OCI-LY7 (cell line): ENCODE measurements at regions not wholly inside any gene's neighbourhood (a gene's known extent, or its start where the extent isn't known, plus 50 kb on each side); places are given as distances from the start of the nearest gene placed in this dataset.
A peak's percentile ranks its signal among the peaks of the same experiment; 100 is the strongest.

Source experiments
- BruUV-seq: library from RNA; stranded (reverse); fragments of 400-500 nt; replicated peaks from 2 replicates; lab custom pipeline; 2021; lab: Mats Ljungman, UMichigan
- CTCF ChIA-PET: fragments of 300-600 bp; sonication (Branson Sonifier 250); formaldehyde crosslinking; loops from one replicate; lab custom pipeline; 2022; ENCODE audit warnings: antibody characterized with exemption; ENCODE audit not compliant: unreplicated experiment; lab: Charles Lee
- POLR2A ChIA-PET: fragments of 300-600 bp; sonication (Branson Sonifier 250); formaldehyde crosslinking; loops from one replicate; lab custom pipeline; 2022; ENCODE audit warnings: antibody characterized with exemption; lab: Charles Lee
- DNase-seq: peaks from one replicate; pipeline ENCODE4 v3.0.0-alpha.2; 2015; ENCODE audit warnings: low spot score
- H2AFZ ChIP-seq: fragments of 200-600 bp; sonication (generic), shearing (Covaris generic); 2 replicates; pipeline ENCODE4 v1.6.1; 2014; ENCODE audit warnings: mild to moderate bottlenecking, antibody characterized with exemption, low read length, moderate library complexity
- H3K27ac ChIP-seq: fragments of 200-600 bp; sonication (generic); 2 replicates; pipeline ENCODE4 v1.5.1; 2014; ENCODE audit warnings: mixed run types, low read depth, mild to moderate bottlenecking, moderate library complexity, low read length, inconsistent platforms; ENCODE audit not compliant: poor library complexity, severe bottlenecking
- H3K36me3 ChIP-seq: fragments of 200-600 bp; sonication (generic); 2 replicates; pipeline ENCODE4 v1.6.1; 2014; ENCODE audit warnings: mild to moderate bottlenecking, antibody characterized with exemption, low read length, moderate library complexity, mixed read lengths; ENCODE audit not compliant: insufficient read depth
- H3K4me1 ChIP-seq: fragments of 200-600 bp; sonication (generic); 2 replicates; pipeline ENCODE4 v1.5.1; 2014; ENCODE audit warnings: mild to moderate bottlenecking, low read length; ENCODE audit not compliant: insufficient read depth, poor library complexity, severe bottlenecking
- H3K4me2 ChIP-seq: fragments of 200-600 bp; sonication (generic); 2 replicates; pipeline ENCODE4 v1.6.1; 2014; ENCODE audit warnings: mild to moderate bottlenecking, low read length
- H3K4me3 ChIP-seq: fragments of 200-600 bp; sonication (generic); 2 replicates; pipeline ENCODE4 v1.5.1; 2014; ENCODE audit warnings: mild to moderate bottlenecking, low read depth, low read length; ENCODE audit not compliant: poor library complexity, severe bottlenecking
- H3K79me2 ChIP-seq: fragments of 200-600 bp; sonication (generic); 2 replicates; pipeline ENCODE4 v1.6.1; 2016; ENCODE audit warnings: low read depth, mild to moderate bottlenecking, low read length, moderate library complexity, mixed read lengths; ENCODE audit not compliant: insufficient read depth
- H3K9me2 ChIP-seq: fragments of 200-600 bp; sonication (generic); 2 replicates; pipeline ENCODE4 v1.6.1; 2016; ENCODE audit warnings: mild to moderate bottlenecking, low read length, mixed read lengths; ENCODE audit not compliant: insufficient read depth
- H3K9me3 ChIP-seq: fragments of 200-600 bp; sonication (generic); 2 replicates; pipeline ENCODE4 v1.6.1; 2014; ENCODE audit warnings: mild to moderate bottlenecking, mixed run types, low read length, mixed read lengths
- H4K20me1 ChIP-seq: fragments of 200-600 bp; sonication (generic); 2 replicates; pipeline ENCODE4 v1.6.1; 2014; ENCODE audit warnings: mild to moderate bottlenecking, antibody characterized with exemption, low read length, moderate library complexity, mixed read lengths; ENCODE audit not compliant: insufficient read depth
- CTCF ChIP-seq: fragments of 200-600 bp; sonication (generic); conservative IDR thresholded peaks from 2 replicates; pipeline ENCODE4 v1.5.1; 2014; ENCODE audit warnings: mild to moderate bottlenecking, antibody characterized with exemption, low read length, moderate library complexity, mixed read lengths
- EZH2phosphoT487 ChIP-seq: fragments of 200-600 bp; sonication (generic); IDR thresholded peaks from 2 replicates; pipeline ENCODE4 v1.6.1; 2018; ENCODE audit warnings: low read depth, borderline replicate concordance, mild to moderate bottlenecking, mixed run types, antibody characterized with exemption, low read length, moderate library complexity, mixed read lengths
- intact Hi-C: fragments of 100-400 bp; cut with micrococcal nuclease; formaldehyde crosslinking; loops from one replicate; pipeline ENCODE4 v1.10.0; 2022; ENCODE audit not compliant: unreplicated experiment

GRCh38 chr12:90074086-90074485 is 365.4 kb upstream of the ATP2B1 start:
- POLR2A ChIA-PET, result interaction anchor here (0.8 to 1.1 kb wide), 2 partner anchors 147 to 728 kb away, joined by 3 to 4 read pairs; no protein-coding TSS in a partner anchor
- Histone ChIP-seq H3K4me1 (peaks cover 66% of the 10 kb centered on the region), H3K27ac (peak overlapping the region; percentile 87), H3K79me2 (no peaks in the 10 kb centered on the region), H3K36me3 (peaks cover 26% of the 10 kb centered on the region), H3K9me2 (no peaks in the 10 kb centered on the region), H2AFZ (peak overlapping the region; percentile 50; the same call in 1 of the 2 replicates), H3K4me2 (peak overlapping the region; percentile 55), H4K20me1 (no peaks in the 10 kb centered on the region), H3K4me3 (peak overlapping the region; percentile 15), H3K9me3 (peaks cover 32% of the 10 kb centered on the region; the same call in 1 of the 2 replicates)
- intact Hi-C loops, result loop anchor here (5.0 kb wide), 1 partner anchor 212 kb away; no protein-coding TSS in a partner anchor
- no TSS peak for BruUV-seq
- no peak for TF ChIP-seq EZH2phosphoT487
- TF ChIP-seq CTCF, result no peak
- CTCF ChIA-PET, result no interaction called here
- peak; percentile 74 for DNase-seq

- Histone ChIP-seq H3K79me2 (no peaks in the 10 kb centered on the region), H3K4me2 (no peak overlapping the region), H3K36me3 (peaks cover 26% of the 10 kb centered on the region), H3K9me2 (no peaks in the 10 kb centered on the region), H3K4me1 (peaks cover 51% of the 10 kb centered on the region), H4K20me1 (no peaks in the 10 kb centered on the region), H3K4me3 (no peak overlapping the region), H3K27ac (peak overlapping the region; percentile 87), H2AFZ (peak overlapping the region; percentile 50; the same call in 1 of the 2 replicates), H3K9me3 (peaks cover 32% of the 10 kb centered on the region; the same call in 1 of the 2 replicates)
- TF ChIP-seq CTCF (no peak), EZH2phosphoT487 (no peak)
- BruUV-seq, result no TSS peak
- intact Hi-C loops, result loop anchor here (2.0 to 5.0 kb wide), 2 partner anchors 210 to 363 kb away; partner anchors contain the start of gene ATP2B1
- ChIA-PET CTCF (no interaction called here), POLR2A (interaction anchor here (1.3 kb wide), 1 partner anchor 23 kb away, joined by 3 read pairs; no protein-coding TSS in a partner anchor)
- DNase-seq, result no peak
Observed at GRCh38 chr12:90071996-90072395, 363.4 kb upstream of the ATP2B1 start.

GRCh38 chr12:90069711-90070110 is 361.1 kb upstream of the ATP2B1 start:
- Histone ChIP-seq H3K36me3 (peaks cover 22% of the 10 kb centered on the region), H3K4me1 (peaks cover 28% of the 10 kb centered on the region), H2AFZ (no peak overlapping the region), H3K79me2 (no peaks in the 10 kb centered on the region), H3K9me2 (no peaks in the 10 kb centered on the region), H3K4me3 (no peak overlapping the region), H3K27ac (no peak overlapping the region), H3K4me2 (no peak overlapping the region), H4K20me1 (no peaks in the 10 kb centered on the region), H3K9me3 (peaks cover 23% of the 10 kb centered on the region; the same call in 1 of the 2 replicates)
- ChIA-PET CTCF (no interaction called here), POLR2A (no interaction called here)
- TF ChIP-seq CTCF (no peak), EZH2phosphoT487 (no peak)
- no TSS peak for BruUV-seq
- intact Hi-C loops, result loop anchor here (5.0 kb wide), 1 partner anchor 207 kb away; no protein-coding TSS in a partner anchor
- DNase-seq, result no peak
